Endothelial cell of umbilical vein (primary cell): ENCODE measurements at regions not wholly inside any gene's neighbourhood (a gene's known extent, or its start where the extent isn't known, plus 50 kb on each side); places are given as distances from the start of the nearest gene placed in this dataset.

Experiments
- BruUV-seq: library from RNA; stranded (reverse); fragments of 400-500 nt; replicated peaks from 2 replicates; lab custom pipeline; 2021; lab: Mats Ljungman, UMichigan
- CTCF ChIA-PET: fragments of 300-600, 350-600 bp; sonication (Branson Sonifier 250); formaldehyde crosslinking; loops from one replicate; lab custom pipeline; 2021; ENCODE audit warnings: antibody characterized with exemption, inconsistent platforms; lab: Charles Lee
- POLR2A ChIA-PET: fragments of 300-600, 350-600 bp; sonication (Branson Sonifier 250); formaldehyde crosslinking; loops from one replicate; lab custom pipeline; 2021; ENCODE audit warnings: antibody characterized with exemption, inconsistent platforms; lab: Charles Lee
- DNase-seq: peaks from one replicate; pipeline ENCODE4 v3.0.0-alpha.2; 2011; ENCODE audit warnings: low read depth, low spot score
- FAIRE-seq: peaks from 2 replicates; lab custom pipeline; 2011; peaks lifted over from hg19 to GRCh38; lab: Jason Lieb, UNC
- H2AFZ ChIP-seq: 2 replicates; pipeline ENCODE4 v1.6.0; 2012; ENCODE audit warnings: low read depth, low read length, control low read depth, inconsistent platforms
- H3K27ac ChIP-seq: 2 replicates; pipeline ENCODE4 v1.5.1; 2011; ENCODE audit warnings: low read depth, mild to moderate bottlenecking, control low read depth, low read length, moderate library complexity; ENCODE audit not compliant: insufficient read depth
- H3K27me3 ChIP-seq, 2 experiments: 2 replicates each; pipeline versions ENCODE4 v1.6.0 to v1.6.1; 2011; ENCODE audit warnings: low read length in 2 of 2, mixed read lengths in 1 of 2; ENCODE audit not compliant: control insufficient read depth in 2 of 2, insufficient read depth in 2 of 2
- H3K36me3 ChIP-seq, 2 experiments: 2 replicates in 1 of 2; 3 replicates in 1 of 2; pipeline ENCODE4 v1.5.1; 2011; ENCODE audit warnings: low read length in 2 of 2, mild to moderate bottlenecking in 1 of 2, moderate library complexity in 1 of 2; ENCODE audit not compliant: control insufficient read depth in 2 of 2, insufficient read depth in 2 of 2; ENCODE audit errors: extremely low read depth in 1 of 2
- H3K4me1 ChIP-seq: 3 replicates; pipeline ENCODE4 v1.5.1; 2011; ENCODE audit warnings: mild to moderate bottlenecking, low read length; ENCODE audit not compliant: control insufficient read depth, insufficient read depth; ENCODE audit errors: extremely low read depth
- H3K4me2 ChIP-seq: 2 replicates; pipeline ENCODE4 v1.6.1; 2011; ENCODE audit warnings: low read length, control low read depth, mixed read lengths; ENCODE audit not compliant: insufficient read depth
- H3K4me3 ChIP-seq, 3 experiments: fragments of 200-600 bp in 1 of 3; sonication (generic), shearing (Covaris generic) in 1 of 3; replicated peaks in 1 of 3; 2 replicates each; pipeline ENCODE4 v1.5.1; 2011 to 2016; ENCODE audit warnings: control low read depth in 3 of 3, low read length in 3 of 3, mild to moderate bottlenecking in 2 of 3, inconsistent platforms in 1 of 3, low read depth in 1 of 3, moderate library complexity in 1 of 3; ENCODE audit not compliant: insufficient read depth in 1 of 3
- H3K79me2 ChIP-seq: 2 replicates; pipeline ENCODE4 v1.6.0; 2012; ENCODE audit warnings: low read length, inconsistent platforms; ENCODE audit not compliant: control insufficient read depth, insufficient read depth
- H3K9ac ChIP-seq: replicated peaks from 2 replicates; pipeline ENCODE3; 2011; ENCODE audit warnings: low read length, control low read depth; ENCODE audit not compliant: insufficient read depth; ENCODE audit errors: extremely low read depth
- H3K9me1 ChIP-seq: replicated peaks from 3 replicates; pipeline ENCODE4 v1.6.0; 2011; ENCODE audit warnings: mild to moderate bottlenecking, low read length; ENCODE audit not compliant: control insufficient read depth, insufficient read depth; ENCODE audit errors: extremely low read depth
- H3K9me3 ChIP-seq: replicated peaks from 2 replicates; pipeline ENCODE4 v1.5.1; 2012; ENCODE audit warnings: low read length, inconsistent platforms; ENCODE audit not compliant: control insufficient read depth, insufficient read depth
- H4K20me1 ChIP-seq: replicated peaks from 2 replicates; pipeline ENCODE3; 2011; ENCODE audit warnings: mild to moderate bottlenecking, low read length; ENCODE audit not compliant: control insufficient read depth, insufficient read depth; ENCODE audit errors: extremely low read depth
- EZH2 ChIP-seq: IDR thresholded peaks from 2 replicates; pipeline ENCODE4 v1.6.1; 2012; ENCODE audit warnings: borderline replicate concordance, low read depth, mild to moderate bottlenecking, moderate library complexity, low read length, inconsistent platforms; ENCODE audit not compliant: severe bottlenecking
- FOS ChIP-seq: IDR thresholded peaks from 2 replicates; pipeline ENCODE4 v1.6.1; 2011; ENCODE audit warnings: mild to moderate bottlenecking, low read length, moderate library complexity, borderline replicate concordance; ENCODE audit not compliant: insufficient read depth
- GATA2 ChIP-seq: IDR thresholded peaks from 2 replicates; pipeline ENCODE4 v1.7.0; 2011; ENCODE audit warnings: low read depth, mild to moderate bottlenecking, moderate library complexity, mixed read lengths, low read length; ENCODE audit not compliant: insufficient read length, insufficient read depth
- JUN ChIP-seq: IDR thresholded peaks from 2 replicates; pipeline ENCODE4 v1.6.1; 2011; ENCODE audit warnings: borderline replicate concordance, low read depth; ENCODE audit not compliant: insufficient read length, insufficient read depth
- MYC ChIP-seq: IDR thresholded peaks from one replicate; pipeline ENCODE4 v1.6.1; 2011; ENCODE audit warnings: mild to moderate bottlenecking, low read depth, low read length
- POLR2A ChIP-seq: IDR thresholded peaks from 2 replicates; pipeline ENCODE4 v1.6.1; 2012; ENCODE audit warnings: low read depth, mild to moderate bottlenecking, control low read depth, low read length
- POLR2AphosphoS5 ChIP-seq: IDR thresholded peaks from 2 replicates; pipeline ENCODE4 v1.6.1; 2012; ENCODE audit warnings: low read depth, mild to moderate bottlenecking, control low read depth, low read length, moderate library complexity; ENCODE audit not compliant: insufficient read depth
- dilution Hi-C: fragments of 300-500 bp; cut with MboI; formaldehyde crosslinking; loops from one replicate; pipeline ENCODE4 v1.15.0; 2019; ENCODE audit warnings: low sequenced_read_pairs; ENCODE audit not compliant: extremely low pct_ligation_motif_present
- intact Hi-C: fragments of 100-400 bp; cut with micrococcal nuclease; formaldehyde crosslinking; loops from one replicate; pipeline ENCODE4 v1.10.0; 2022
- TF ChIP-seq, protein P1 (sequence below): IDR thresholded peaks from 2 replicates; pipeline ENCODE4 v1.6.1; 2011; ENCODE audit not compliant: insufficient read depth, insufficient read length
- TF ChIP-seq, protein P2 (sequence below), 2 donors: IDR thresholded peaks; 1 replicate in 1 of 2; 2 replicates in 1 of 2; pipeline ENCODE4 v1.5.1; 2011; ENCODE audit warnings: low read length in 2 of 2, mild to moderate bottlenecking in 2 of 2, moderate library complexity in 2 of 2, control low read depth in 1 of 2, inconsistent platforms in 1 of 2, low read depth in 1 of 2; ENCODE audit not compliant: insufficient read depth in 1 of 2; ENCODE audit errors: extremely low read depth in 1 of 2

DNA sequence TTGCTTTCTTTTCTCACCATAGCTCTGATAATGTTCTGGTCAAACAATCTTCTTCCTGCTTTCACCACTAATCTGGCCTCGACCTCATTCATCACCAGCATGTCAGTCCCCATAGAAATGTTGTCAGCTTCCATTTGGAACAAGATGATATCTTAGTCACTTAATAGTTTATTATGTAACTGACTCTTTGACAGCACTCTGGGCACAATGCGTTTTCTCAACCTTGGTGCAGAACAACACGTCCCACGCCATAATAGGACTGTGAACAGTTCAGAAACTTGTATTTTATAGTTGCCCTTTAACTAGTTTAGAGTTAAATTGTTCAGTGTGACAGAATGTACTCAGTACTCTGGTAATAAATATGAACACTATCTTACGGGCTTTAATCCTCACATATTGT, 106.0 kb downstream of the MC4R start:
- no peak for FAIRE-seq
- no peak overlapping the region for H3K4me3 ChIP-seq
- TF ChIP-seq EZH2 (no peak), POLR2A (no peak), FOS (no peak)
- H2AFZ ChIP-seq: no peak overlapping the region
- no peak for DNase-seq
- no TSS peak for BruUV-seq
- POLR2A ChIA-PET: no interaction called here
- H4K20me1 ChIP-seq: no peaks in the 10 kb centered on the region
- H3K9me3 ChIP-seq: peaks cover 5% of the 10 kb centered on the region
- no peaks in the 10 kb centered on the region for H3K9me1 ChIP-seq
- H3K79me2 ChIP-seq: no peaks in the 10 kb centered on the region
- no peaks in the 10 kb centered on the region for H3K27me3 ChIP-seq
- H3K27ac ChIP-seq: no peak overlapping the region
- no peak overlapping the region for H3K4me2 ChIP-seq
- no peaks in the 10 kb centered on the region for H3K36me3 ChIP-seq
- H3K9ac ChIP-seq: no peak overlapping the region
- intact Hi-C loops (no loop called here), dilution Hi-C loops (no loop called here)
- CTCF ChIA-PET: no interaction called here
- no peaks in the 10 kb centered on the region for H3K4me1 ChIP-seq

DNA sequence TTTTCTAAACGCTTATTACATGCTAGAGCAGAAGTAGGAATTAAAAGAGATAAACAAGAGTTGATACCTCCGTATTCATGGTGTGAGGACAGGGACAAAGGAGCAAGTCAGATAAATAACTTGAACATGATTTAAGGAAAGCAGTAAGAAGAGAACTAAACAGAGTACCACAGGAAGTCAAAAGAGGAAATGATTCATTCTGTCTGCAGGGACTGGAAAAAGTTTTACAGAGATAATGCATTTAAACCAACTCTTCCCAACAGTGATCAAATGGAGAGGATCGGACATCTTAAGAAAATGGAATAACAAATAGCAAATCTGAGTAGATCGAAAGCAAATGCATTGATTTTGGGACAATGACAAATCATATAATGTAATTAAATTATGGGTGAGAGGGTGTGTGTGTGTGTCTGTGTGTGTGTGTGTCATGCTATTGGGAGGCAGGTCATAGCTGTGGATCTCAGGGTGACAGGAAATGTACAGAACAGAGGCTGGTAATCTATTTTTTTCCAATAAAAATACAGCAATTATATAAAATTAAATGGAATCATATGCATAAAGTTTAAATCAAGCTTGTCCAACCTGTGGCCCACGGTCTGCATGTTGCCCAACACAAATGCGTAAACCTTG, 113.4 kb downstream of the MC4R start:
- no peaks in the 10 kb centered on the region for H3K9me1 ChIP-seq
- intact Hi-C loops (no loop called here), dilution Hi-C loops (no loop called here)
- no peak overlapping the region for H3K27ac ChIP-seq
- H2AFZ ChIP-seq: no peak overlapping the region
- no peak for TF ChIP-seq JUN
- TF ChIP-seq POLR2AphosphoS5: no peak
- no peak for TF ChIP-seq GATA2
- TF ChIP-seq FOS: no peak
- TF ChIP-seq EZH2: no peak
- TF ChIP-seq, protein P1, sequence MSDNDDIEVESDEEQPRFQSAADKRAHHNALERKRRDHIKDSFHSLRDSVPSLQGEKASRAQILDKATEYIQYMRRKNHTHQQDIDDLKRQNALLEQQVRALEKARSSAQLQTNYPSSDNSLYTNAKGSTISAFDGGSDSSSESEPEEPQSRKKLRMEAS: no peak
- TF ChIP-seq POLR2A: no peak
- no peak for TF ChIP-seq MYC
- TF ChIP-seq, protein P2, sequence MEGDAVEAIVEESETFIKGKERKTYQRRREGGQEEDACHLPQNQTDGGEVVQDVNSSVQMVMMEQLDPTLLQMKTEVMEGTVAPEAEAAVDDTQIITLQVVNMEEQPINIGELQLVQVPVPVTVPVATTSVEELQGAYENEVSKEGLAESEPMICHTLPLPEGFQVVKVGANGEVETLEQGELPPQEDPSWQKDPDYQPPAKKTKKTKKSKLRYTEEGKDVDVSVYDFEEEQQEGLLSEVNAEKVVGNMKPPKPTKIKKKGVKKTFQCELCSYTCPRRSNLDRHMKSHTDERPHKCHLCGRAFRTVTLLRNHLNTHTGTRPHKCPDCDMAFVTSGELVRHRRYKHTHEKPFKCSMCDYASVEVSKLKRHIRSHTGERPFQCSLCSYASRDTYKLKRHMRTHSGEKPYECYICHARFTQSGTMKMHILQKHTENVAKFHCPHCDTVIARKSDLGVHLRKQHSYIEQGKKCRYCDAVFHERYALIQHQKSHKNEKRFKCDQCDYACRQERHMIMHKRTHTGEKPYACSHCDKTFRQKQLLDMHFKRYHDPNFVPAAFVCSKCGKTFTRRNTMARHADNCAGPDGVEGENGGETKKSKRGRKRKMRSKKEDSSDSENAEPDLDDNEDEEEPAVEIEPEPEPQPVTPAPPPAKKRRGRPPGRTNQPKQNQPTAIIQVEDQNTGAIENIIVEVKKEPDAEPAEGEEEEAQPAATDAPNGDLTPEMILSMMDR (IDR thresholded peaks at IDR 0.05; ENCODE audit: extremely low read depth in 1 of 2, insufficient read depth in 1 of 2, low read depth in 1 of 2, low read length in 2 of 2): no peak
- H3K27me3 ChIP-seq: no peaks in the 10 kb centered on the region
- no peak overlapping the region for H3K9ac ChIP-seq
- ChIA-PET CTCF (interaction anchor here (1.1 kb wide), 1 partner anchor 21 kb away, joined by 3 read pairs; no protein-coding TSS in a partner anchor), POLR2A (no interaction called here)
- H4K20me1 ChIP-seq: no peaks in the 10 kb centered on the region
- no peak overlapping the region for H3K4me3 ChIP-seq
- no peaks in the 10 kb centered on the region for H3K36me3 ChIP-seq
- no peaks in the 10 kb centered on the region for H3K9me3 ChIP-seq
- no TSS peak for BruUV-seq
- no peak for DNase-seq
- no peak for FAIRE-seq
- no peaks in the 10 kb centered on the region for H3K79me2 ChIP-seq
- no peaks in the 10 kb centered on the region for H3K4me1 ChIP-seq
- H3K4me2 ChIP-seq: no peak overlapping the region
